HG03432 (cell line): ENCODE measurements at regions not wholly inside any gene's neighbourhood (a gene's known extent, or its start where the extent isn't known, plus 50 kb on each side); places are given as distances from the start of the nearest gene placed in this dataset.
A peak's percentile ranks its signal among the peaks of the same experiment; 100 is the strongest.
"Not testable (repeated sequence)": the region's sequence is repeated elsewhere in the genome, so short reads cannot be mapped to it uniquely, and the experiment has no call there.

Experiments
- ATAC-seq: cut with Tn5 transposase; IDR thresholded peaks from one replicate; pipeline ENCODE4 v1.9.1; 2021; ENCODE audit warnings: mild to moderate bottlenecking, moderate library complexity; ENCODE audit not compliant: unreplicated experiment

DNA sequence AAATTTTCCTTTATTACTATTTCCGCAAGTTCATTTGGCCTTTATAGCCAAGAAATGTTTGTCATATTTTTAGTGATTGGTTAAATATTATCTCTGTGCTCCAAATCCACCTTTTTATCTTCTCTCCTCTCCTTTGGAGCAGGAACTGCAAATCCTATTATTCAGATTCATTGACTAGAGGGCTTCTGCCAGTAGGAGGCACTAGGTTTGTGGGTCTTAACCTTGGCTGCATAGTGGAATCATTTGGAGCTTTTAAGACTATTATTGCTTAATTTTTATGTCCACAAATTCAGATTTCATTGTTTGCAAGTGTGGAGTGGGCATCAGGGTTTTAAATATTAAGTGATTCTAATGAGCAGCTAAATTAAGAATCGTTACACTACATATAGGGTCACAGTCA lies 75.3 kb upstream of the SYT10 start:
- ATAC-seq, result no peak

DNA sequence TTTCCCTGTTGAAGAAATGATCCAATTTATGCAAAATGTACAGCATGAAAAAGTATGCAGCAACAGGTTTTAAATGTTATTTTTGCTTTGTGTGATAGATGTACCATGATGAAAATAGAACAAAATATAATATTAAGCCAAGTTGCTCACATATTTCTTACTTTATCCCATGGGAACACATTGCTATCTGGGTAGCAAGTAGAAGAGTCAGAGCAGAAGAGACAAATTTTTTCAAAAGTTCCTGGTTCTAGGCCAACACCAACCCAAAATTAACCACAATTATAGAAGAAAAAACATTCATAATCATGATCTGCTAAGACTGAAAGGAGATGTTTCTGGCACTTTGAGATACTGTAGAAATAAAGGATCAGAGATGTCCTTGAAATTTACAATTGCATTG lies 79.9 kb upstream of the SYT10 start:
- ATAC-seq, result no peak

DNA sequence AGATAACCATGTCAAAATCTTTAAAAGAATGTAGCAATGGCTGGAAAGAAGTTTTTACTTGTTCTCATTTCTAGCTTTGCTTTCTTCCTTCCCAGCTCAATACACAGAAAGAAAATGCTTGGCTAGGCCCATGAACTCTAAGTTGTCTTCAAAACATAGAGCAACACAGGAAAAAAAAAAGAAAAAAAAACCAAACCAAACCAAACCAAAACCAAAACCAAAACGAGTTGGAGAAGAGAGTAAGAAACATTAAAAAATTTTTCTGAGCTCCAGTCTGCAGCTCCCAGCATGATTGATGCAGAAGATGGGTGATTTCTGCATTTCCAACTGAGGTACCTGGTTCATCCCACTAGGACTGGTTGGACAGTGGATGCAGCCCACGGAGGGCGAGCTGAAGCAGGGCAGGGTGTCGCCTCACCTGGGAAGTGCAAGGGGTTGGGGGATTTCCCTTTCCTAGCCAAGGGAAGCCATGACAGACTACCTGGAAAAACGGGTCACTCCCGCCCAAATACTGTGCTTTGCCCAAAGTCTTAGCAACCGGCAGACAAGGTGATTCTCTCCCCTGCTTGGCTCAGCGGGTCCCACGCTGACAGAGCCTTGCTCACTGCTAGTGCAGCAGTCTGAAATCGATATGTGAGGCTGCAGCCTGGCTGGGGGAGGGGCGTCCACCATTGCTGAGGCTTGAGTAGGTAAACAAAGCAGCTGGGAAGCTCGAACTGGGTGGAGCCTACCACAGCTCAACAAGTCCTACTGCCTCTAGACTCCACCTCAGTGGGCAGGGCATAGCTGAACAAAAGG lies 81.1 kb upstream of the SYT10 start:
- peak; percentile 44 for ATAC-seq

DNA sequence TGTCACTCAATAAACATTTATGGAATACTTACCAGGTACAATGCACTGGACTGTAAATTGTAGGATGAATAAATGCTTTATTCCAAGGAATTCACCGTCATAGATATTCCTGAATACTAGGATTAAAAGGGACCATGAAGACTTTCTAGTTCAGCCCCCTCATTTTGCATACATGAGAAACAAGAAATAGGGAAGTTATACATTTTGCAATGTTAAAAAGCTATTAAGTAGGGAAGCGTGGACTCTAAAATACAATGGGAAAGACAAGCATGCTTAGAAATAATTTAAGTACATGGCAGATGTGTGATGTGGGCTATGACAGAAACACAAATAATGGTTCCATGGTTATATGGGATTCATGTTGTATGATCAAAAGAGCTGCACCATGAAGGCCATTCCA lies 89.4 kb upstream of the SYT10 start:
- no peak for ATAC-seq

GRCh38 chr12:33529810-33530209 lies 90.2 kb upstream of the SYT10 start:
- no peak for ATAC-seq

- no peak for ATAC-seq
Measured at GRCh38 chr12:33531261-33531660, 91.6 kb upstream of the SYT10 start.

DNA sequence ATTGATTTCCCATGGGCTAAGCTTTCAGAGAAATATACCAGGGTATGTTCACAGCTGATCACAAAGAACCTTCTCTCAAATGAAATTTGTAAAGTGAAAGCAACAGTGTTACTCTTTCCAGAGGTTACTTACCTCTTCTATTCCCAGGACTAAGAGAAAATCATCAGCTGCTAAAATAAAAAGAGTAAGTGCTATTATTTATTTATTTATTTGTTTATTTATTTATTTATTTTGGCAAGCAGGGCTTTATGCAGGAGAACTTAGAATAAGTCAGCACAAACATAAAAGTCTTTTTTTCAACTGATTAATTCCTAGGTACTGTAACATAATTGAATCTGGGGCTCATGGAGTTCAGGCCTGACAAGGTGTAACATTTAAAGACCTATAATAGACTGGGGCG lies 93.9 kb upstream of the SYT10 start:
- ATAC-seq, result no peak

GRCh38 chr12:33536431-33536830 lies 96.8 kb upstream of the SYT10 start:
- no peak for ATAC-seq

GRCh38 chr12:33546004-33546403 lies 106.4 kb upstream of the SYT10 start:
- ATAC-seq, result no peak

DNA sequence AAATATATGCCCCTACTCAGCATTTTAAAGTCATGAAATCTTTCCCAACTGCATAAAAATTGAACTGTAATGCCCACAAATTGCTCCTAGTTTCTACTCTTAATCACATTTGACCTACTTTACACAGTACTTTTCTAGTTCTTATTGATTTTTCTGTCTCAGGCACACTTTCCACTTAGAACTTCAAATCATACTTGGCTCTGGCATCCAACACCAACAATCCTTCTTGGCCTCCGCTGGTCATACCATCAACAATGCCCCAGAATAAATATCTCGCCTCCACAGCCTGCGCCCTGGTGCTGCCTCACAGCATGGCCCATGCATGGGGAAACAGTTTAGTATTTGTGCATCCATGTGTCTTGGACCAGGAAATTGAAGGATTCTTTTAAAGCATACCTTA lies 107.5 kb upstream of the SYT10 start:
- no peak for ATAC-seq

DNA sequence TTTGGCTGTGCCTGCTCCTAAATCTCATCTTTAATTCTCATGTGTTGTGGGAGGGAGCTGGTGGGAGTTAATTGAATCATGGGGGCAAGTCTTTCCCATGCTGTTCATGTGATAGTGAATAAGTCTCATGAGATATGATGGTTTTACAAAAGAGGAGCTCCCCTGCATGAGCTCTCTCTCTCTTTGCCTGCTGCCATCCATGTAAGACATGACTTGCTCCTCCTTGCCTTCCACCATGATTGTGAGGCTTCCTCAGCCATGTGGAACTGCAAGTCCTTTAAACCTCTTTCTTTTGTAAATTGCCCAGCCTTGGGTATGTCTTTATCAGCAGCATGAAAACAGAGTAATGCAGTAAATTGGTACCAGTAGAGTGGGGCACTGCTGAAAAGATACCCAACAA lies 110.6 kb upstream of the SYT10 start:
- ATAC-seq, result not testable (repeated sequence)

GRCh38 chr12:33551006-33551405 lies 111.4 kb upstream of the SYT10 start:
- no peak for ATAC-seq

DNA sequence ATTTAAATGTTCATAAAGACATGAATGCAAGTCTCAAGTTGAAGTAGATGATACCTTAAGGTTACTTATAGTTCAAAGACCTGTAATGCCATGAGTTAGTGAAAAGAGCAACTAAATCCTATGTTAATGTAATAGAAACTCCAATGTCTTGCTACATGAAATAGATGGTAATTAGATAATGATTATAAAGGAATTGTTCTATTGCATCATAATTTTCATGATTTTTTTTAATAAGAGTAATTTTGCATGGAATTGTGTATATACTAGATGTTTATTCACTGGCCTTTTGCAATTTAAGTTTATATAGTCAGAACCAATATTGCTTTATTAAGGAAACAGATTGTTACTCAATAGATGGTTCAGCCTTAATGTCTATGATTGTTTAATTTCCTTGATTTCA lies 115.5 kb upstream of the SYT10 start:
- ATAC-seq, result no peak

GRCh38 chr12:33560653-33561208 lies 121.1 kb upstream of the SYT10 start:
- ATAC-seq, result no peak

DNA sequence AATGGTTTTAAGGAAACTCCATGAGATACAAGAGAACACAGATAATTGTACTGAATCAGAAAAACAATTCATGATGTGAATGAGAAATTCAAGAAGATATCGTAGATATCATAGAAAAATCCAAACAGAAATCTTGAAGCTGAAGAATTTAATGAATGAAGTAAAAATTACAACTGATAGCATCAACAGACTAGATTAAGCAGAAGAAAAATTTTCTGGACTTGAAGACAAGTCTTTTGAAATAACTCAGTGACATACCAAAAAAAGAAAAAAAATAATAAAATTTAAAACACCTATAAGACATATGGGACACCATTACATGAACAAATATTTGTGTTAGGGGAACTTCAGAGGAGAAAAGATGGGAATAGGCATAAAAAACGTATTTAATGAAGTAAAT lies 122.8 kb upstream of the SYT10 start:
- no peak for ATAC-seq

DNA sequence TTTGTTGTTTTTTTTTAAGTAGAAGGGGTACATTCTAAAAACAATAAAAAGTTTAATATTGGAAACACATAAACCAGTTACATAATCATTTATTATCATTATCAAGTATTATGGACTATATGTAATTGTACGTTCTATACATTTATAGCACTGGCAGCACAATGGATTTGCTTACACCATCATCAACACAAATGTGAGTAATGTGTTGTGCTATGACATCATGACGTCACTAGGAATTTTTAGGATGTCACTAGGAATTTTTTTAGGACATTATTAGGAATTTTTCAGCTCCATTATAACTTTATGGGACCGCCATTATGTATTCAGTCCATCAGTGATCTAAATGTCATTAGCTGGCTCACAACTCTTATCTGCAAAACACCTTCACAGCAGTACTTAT lies 126.8 kb upstream of the SYT10 start:
- ATAC-seq, result no peak

- no peak for ATAC-seq
Measured at GRCh38 chr12:33575346-33575745, 135.7 kb upstream of the SYT10 start.

GRCh38 chr12:33581613-33582122 lies 142.0 kb upstream of the SYT10 start:
- no peak for ATAC-seq

DNA sequence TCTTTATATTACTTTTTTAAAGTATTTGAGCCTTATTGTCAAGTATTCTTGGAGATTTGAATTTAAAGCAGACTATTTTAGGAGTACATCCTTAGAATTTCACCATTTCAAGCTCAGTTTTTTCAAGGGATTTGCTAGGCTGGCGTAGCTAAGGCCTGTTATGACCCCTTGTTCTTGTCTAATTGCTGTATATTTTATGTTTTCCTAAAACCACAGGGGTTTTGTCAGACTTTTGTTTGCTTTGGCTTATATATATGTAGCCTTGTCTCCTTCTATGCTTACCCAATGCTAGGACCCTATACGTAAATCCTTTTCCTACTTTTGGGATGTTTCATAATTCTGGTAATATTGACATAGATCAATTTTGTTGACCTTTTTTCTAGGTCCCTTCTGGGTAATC lies 147.0 kb upstream of the SYT10 start:
- ATAC-seq, result no peak

- no peak for ATAC-seq
Measured at GRCh38 chr12:33587354-33587753, 147.7 kb upstream of the SYT10 start.

DNA sequence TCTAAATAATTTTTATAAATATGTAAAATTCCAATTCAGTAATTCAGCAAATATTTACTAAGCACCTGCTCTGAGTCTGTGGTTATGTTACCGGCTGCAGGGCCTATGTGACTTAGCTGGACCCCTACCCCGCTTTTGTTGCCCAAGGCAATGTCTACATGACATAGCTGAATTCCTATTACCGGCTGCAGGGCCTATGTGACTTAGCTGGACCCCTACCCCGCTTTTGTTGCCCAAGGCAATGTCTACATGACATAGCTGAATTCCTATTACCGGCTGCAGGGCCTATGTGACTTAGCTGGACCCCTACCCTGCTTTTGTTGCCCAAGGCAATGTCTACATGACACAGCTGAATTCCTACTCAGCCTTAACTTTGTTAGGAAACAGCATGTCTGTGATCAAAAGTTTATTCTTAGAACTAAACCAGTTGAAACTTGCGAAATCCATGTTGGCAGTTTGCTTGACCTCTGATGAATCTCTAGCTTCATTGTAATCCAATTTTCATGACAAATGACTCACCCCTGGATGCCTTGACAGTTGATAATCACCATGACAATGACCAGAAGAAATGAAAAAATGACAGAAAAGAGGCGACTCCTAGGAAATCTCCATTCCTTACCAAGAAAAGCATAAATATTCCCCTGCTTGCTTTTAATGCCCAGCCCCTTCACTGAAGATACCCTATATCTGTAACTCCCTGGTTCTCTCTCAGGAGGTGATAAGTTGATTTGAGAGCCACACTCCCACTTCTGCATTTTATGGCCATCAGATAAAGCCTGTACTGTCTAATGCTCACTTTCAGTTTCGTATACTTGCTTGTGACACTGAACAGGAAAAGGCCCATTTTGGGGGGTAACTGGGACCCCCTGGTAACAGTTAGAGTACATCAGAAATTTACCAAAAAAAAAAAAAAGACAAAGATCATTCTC lies 148.4 kb upstream of the SYT10 start:
- peak; percentile 94 for ATAC-seq
